IPS-NIHi7 (cell line): ENCODE measurements at regions not wholly inside any gene's neighbourhood (a gene's known extent, or its start where the extent isn't known, plus 50 kb on each side); places are given as distances from the start of the nearest gene placed in this dataset.
A peak's percentile ranks its signal among the peaks of the same experiment; 100 is the strongest.
"Not testable (repeated sequence)": the region's sequence is repeated elsewhere in the genome, so short reads cannot be mapped to it uniquely, and the experiment has no call there.

ENCODE experiments used
- DNase-seq: peaks from one replicate; pipeline ENCODE4 v3.0.0; 2012; ENCODE audit warnings: mixed read lengths; ENCODE audit errors: extremely low spot score

- DNase-seq: no peak
Observed at GRCh38 chr3:115204475-115204874, 57.4 kb upstream of the ZBTB20 start.

GRCh38 chr3:115208066-115208750 lies 61.1 kb upstream of the ZBTB20 start:
- DNase-seq: no peak

GRCh38 chr3:115211810-115212492 lies 64.9 kb upstream of the ZBTB20 start:
- no peak for DNase-seq

GRCh38 chr3:115212615-115213014 lies 65.5 kb upstream of the ZBTB20 start:
- DNase-seq: no peak

- not testable (repeated sequence) for DNase-seq
Observed at GRCh38 chr3:115213052-115213451, 66.0 kb upstream of the ZBTB20 start.

- DNase-seq: no peak
Observed at GRCh38 chr3:115217292-115217677, 70.2 kb upstream of the ZBTB20 start.

- peak; percentile 42 for DNase-seq
Observed at GRCh38 chr3:115217678-115218451, 70.8 kb upstream of the ZBTB20 start.

- DNase-seq: no peak
Observed at GRCh38 chr3:115218859-115219258, 71.8 kb upstream of the ZBTB20 start.

- no peak for DNase-seq
Observed at GRCh38 chr3:115224687-115225086, 77.6 kb upstream of the ZBTB20 start.

GRCh38 chr3:115226844-115227445 lies 79.9 kb upstream of the ZBTB20 start:
- DNase-seq: no peak

- DNase-seq: no peak
Observed at GRCh38 chr3:115227461-115227860, 80.4 kb upstream of the ZBTB20 start.

GRCh38 chr3:115228266-115228665 lies 81.2 kb upstream of the ZBTB20 start:
- no peak for DNase-seq

- DNase-seq: no peak
Observed at GRCh38 chr3:115232167-115232566, 85.1 kb upstream of the ZBTB20 start.

- no peak for DNase-seq
Observed at GRCh38 chr3:115233021-115233420, 85.9 kb upstream of the ZBTB20 start.

GRCh38 chr3:115236496-115236895 lies 89.4 kb upstream of the ZBTB20 start:
- no peak for DNase-seq

- DNase-seq: no peak
Observed at GRCh38 chr3:115239717-115240116, 92.6 kb upstream of the ZBTB20 start.

GRCh38 chr3:115244350-115244749 lies 97.3 kb upstream of the ZBTB20 start:
- no peak for DNase-seq

- DNase-seq: no peak
Observed at GRCh38 chr3:115245438-115245837, 98.3 kb upstream of the ZBTB20 start.

- DNase-seq: no peak
Observed at GRCh38 chr3:115245899-115246298, 98.8 kb upstream of the ZBTB20 start.

- no peak for DNase-seq
Observed at GRCh38 chr3:115246461-115247020, 99.5 kb upstream of the ZBTB20 start.

GRCh38 chr3:115248274-115248673 lies 101.2 kb upstream of the ZBTB20 start:
- DNase-seq: no peak

- no peak for DNase-seq
Observed at GRCh38 chr3:115251509-115251908, 104.4 kb upstream of the ZBTB20 start.
